ENCODE measurements at regions not wholly inside any gene's neighbourhood (a gene's known extent, or its start where the extent isn't known, plus 50 kb on each side); places are given as distances from the start of the nearest gene placed in this dataset.
A peak's percentile ranks its signal among the peaks of the same experiment; 100 is the strongest.

- Histone ChIP-seq H3K36me3 (ENCODE audit: insufficient read depth, low read length) (peaks cover 5% of the 10 kb centered on the region), H3K9ac (ENCODE audit: low read length) (peak overlapping the region; percentile 61), H3K4me3 (ENCODE audit: insufficient read depth, low read depth, low read length) (peak overlapping the region; percentile 0), H3K4me2 (ENCODE audit: low read length) (peak overlapping the region; percentile 71), H3K79me2 (ENCODE audit: insufficient read depth, low read length) (peaks cover 13% of the 10 kb centered on the region), H3K27ac (ENCODE audit: low read depth, low read length) (peak overlapping the region; percentile 69), H4K20me1 (ENCODE audit: insufficient read depth, low read length) (no peaks in the 10 kb centered on the region), H2AFZ (ENCODE audit: low read depth, low read length) (no peak overlapping the region), H3K4me1 (ENCODE audit: insufficient read depth, low read length) (peaks cover 20% of the 10 kb centered on the region), H3K27me3 (ENCODE audit: insufficient read depth, low read length) (no peaks in the 10 kb centered on the region), H3K9me3 (ENCODE audit: insufficient read depth, low read depth, low read length) (no peaks in the 10 kb centered on the region)
- peaks cover 32% of the 10 kb centered on the region for H3K4me1 Mint-ChIP-seq (ENCODE audit: low read depth, unreplicated experiment)
- peak overlapping the region; percentile 96 for H3K27ac Mint-ChIP-seq (ENCODE audit: unreplicated experiment)
- peak; percentile 95 for DNase-seq (ENCODE audit: low read depth)
- peaks cover 5% of the 10 kb centered on the region for H3K9me3 Mint-ChIP-seq (ENCODE audit: unreplicated experiment)
- no peaks in the 10 kb centered on the region for H3K27me3 Mint-ChIP-seq (ENCODE audit: low read depth, unreplicated experiment)
- peaks cover 23% of the 10 kb centered on the region for H3K36me3 Mint-ChIP-seq (ENCODE audit: low read depth, unreplicated experiment)
- FAIRE-seq, result peak; percentile 93
- TF ChIP-seq EZH2 (IDR thresholded peaks at IDR 0.05; ENCODE audit: insufficient read depth, low read length), result no peak
- TF ChIP-seq CTCF (IDR thresholded peaks at IDR 0.05; ENCODE audit: insufficient read depth, low read depth, low read length), result no peak
- peak overlapping the region; percentile 15 for H3K4me3 Mint-ChIP-seq (ENCODE audit: unreplicated experiment)
These were observed 180.3 kb upstream of the TENM3 start for GRCh38 chr4:182062936-182063335.

- Histone ChIP-seq H3K4me3 (ENCODE audit: insufficient read depth, low read depth, low read length) (no peak overlapping the region), H3K9ac (ENCODE audit: low read length) (peak overlapping the region; percentile 52), H3K79me2 (ENCODE audit: insufficient read depth, low read length) (peaks cover 13% of the 10 kb centered on the region), H3K4me2 (ENCODE audit: low read length) (peak overlapping the region; percentile 71), H3K9me3 (ENCODE audit: insufficient read depth, low read depth, low read length) (no peaks in the 10 kb centered on the region), H4K20me1 (ENCODE audit: insufficient read depth, low read length) (no peaks in the 10 kb centered on the region), H3K27ac (ENCODE audit: low read depth, low read length) (peak overlapping the region; percentile 69), H3K36me3 (ENCODE audit: insufficient read depth, low read length) (peaks cover 5% of the 10 kb centered on the region), H2AFZ (ENCODE audit: low read depth, low read length) (no peak overlapping the region), H3K27me3 (ENCODE audit: insufficient read depth, low read length) (no peaks in the 10 kb centered on the region), H3K4me1 (ENCODE audit: insufficient read depth, low read length) (peaks cover 20% of the 10 kb centered on the region)
- no peaks in the 10 kb centered on the region for H3K27me3 Mint-ChIP-seq (ENCODE audit: low read depth, unreplicated experiment)
- peak overlapping the region; percentile 96 for H3K27ac Mint-ChIP-seq (ENCODE audit: unreplicated experiment)
- FAIRE-seq (no peak), DNase-seq (ENCODE audit: low read depth) (no peak)
- peak overlapping the region; percentile 3 for H3K4me3 Mint-ChIP-seq (ENCODE audit: unreplicated experiment)
- TF ChIP-seq EZH2 (IDR thresholded peaks at IDR 0.05; ENCODE audit: insufficient read depth, low read length), result no peak
- no peak for TF ChIP-seq CTCF (IDR thresholded peaks at IDR 0.05; ENCODE audit: insufficient read depth, low read depth, low read length)
- H3K9me3 Mint-ChIP-seq (ENCODE audit: unreplicated experiment), result peaks cover 5% of the 10 kb centered on the region
- peaks cover 29% of the 10 kb centered on the region for H3K4me1 Mint-ChIP-seq (ENCODE audit: low read depth, unreplicated experiment)
- H3K36me3 Mint-ChIP-seq (ENCODE audit: low read depth, unreplicated experiment), result peaks cover 23% of the 10 kb centered on the region
These were observed 179.6 kb upstream of the TENM3 start for GRCh38 chr4:182063651-182064050.

- H3K36me3 ChIP-seq (ENCODE audit: insufficient read depth, low read length), result peaks cover 5% of the 10 kb centered on the region
- DNase-seq (ENCODE audit: low read depth), result no peak
- Mint-ChIP-seq H3K27me3 (ENCODE audit: low read depth, unreplicated experiment) (no peaks in the 10 kb centered on the region), H3K4me3 (ENCODE audit: unreplicated experiment) (no peak overlapping the region), H3K27ac (ENCODE audit: unreplicated experiment) (no peak overlapping the region), H3K36me3 (ENCODE audit: low read depth, unreplicated experiment) (peaks cover 16% of the 10 kb centered on the region), H3K9me3 (ENCODE audit: unreplicated experiment) (peaks cover 1% of the 10 kb centered on the region), H3K4me1 (ENCODE audit: low read depth, unreplicated experiment) (peaks cover 38% of the 10 kb centered on the region)
- no peaks in the 10 kb centered on the region for H3K9me3 ChIP-seq (ENCODE audit: insufficient read depth, low read depth, low read length)
- no peaks in the 10 kb centered on the region for H4K20me1 ChIP-seq (ENCODE audit: insufficient read depth, low read length)
- H3K27ac ChIP-seq (ENCODE audit: low read depth, low read length), result no peak overlapping the region
- no peaks in the 10 kb centered on the region for H3K27me3 ChIP-seq (ENCODE audit: insufficient read depth, low read length)
- no peak overlapping the region for H3K4me3 ChIP-seq (ENCODE audit: insufficient read depth, low read depth, low read length)
- H3K79me2 ChIP-seq (ENCODE audit: insufficient read depth, low read length), result peaks cover 16% of the 10 kb centered on the region
- no peak overlapping the region for H3K4me2 ChIP-seq (ENCODE audit: low read length)
- H2AFZ ChIP-seq (ENCODE audit: low read depth, low read length), result no peak overlapping the region
- H3K9ac ChIP-seq (ENCODE audit: low read length), result no peak overlapping the region
- TF ChIP-seq EZH2 (IDR thresholded peaks at IDR 0.05; ENCODE audit: insufficient read depth, low read length) (no peak), CTCF (IDR thresholded peaks at IDR 0.05; ENCODE audit: insufficient read depth, low read depth, low read length) (no peak)
- no peak for FAIRE-seq
- H3K4me1 ChIP-seq (ENCODE audit: insufficient read depth, low read length), result peaks cover 20% of the 10 kb centered on the region
These were observed 177.9 kb upstream of the TENM3 start for GRCh38 chr4:182065255-182065654.
